ENCODE measurements at regions not wholly inside any gene's neighbourhood (a gene's known extent, or its start where the extent isn't known, plus 50 kb on each side); places are given as distances from the start of the nearest gene placed in this dataset.
"Not testable (repeated sequence)": the region's sequence is repeated elsewhere in the genome, so short reads cannot be mapped to it uniquely, and the experiment has no call there.

DNA sequence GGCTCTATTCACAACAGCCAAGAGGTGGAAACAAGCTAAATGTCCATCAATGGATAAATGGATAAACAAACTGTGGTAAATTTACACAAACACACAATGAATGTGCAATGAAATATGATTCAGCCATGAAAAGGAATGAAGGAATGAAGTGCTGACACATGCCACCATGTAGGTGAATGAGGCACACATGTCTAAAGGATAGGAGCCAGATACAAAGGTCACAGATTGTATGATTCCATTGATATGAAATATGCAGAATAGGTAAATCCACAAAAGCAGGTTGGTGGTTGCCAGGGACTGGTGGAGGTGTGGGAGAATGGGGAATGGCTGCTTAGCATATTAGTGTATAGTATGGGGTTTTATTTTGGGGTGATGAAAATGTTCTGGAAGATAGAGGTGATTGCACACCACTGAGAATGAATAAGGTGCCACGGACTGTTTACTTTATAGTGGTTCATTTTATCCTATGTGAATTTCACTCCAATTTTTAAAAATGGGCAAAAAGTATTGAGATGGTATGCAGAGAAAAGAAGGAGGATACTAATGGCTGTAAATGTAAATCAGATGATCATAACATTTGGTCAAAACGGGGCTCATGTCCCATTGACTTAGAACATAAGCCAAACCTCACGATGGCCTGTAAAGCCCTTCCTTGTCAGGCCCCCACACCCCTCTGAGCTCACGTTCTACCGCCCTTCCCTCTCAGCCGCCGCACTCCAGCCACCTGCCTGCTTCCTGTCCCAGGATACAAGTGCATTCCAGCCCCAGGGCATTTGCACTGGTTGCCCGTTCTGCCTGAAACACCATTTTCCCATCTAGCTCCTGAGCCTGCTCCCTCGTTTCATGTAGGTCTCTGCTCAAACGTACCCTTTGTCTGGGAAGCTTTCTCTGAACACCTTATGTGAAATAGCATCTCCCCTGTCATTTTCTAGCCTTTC lies 165.5 kb downstream of the DDX1 start:
- TF ChIP-seq, protein P1, sequence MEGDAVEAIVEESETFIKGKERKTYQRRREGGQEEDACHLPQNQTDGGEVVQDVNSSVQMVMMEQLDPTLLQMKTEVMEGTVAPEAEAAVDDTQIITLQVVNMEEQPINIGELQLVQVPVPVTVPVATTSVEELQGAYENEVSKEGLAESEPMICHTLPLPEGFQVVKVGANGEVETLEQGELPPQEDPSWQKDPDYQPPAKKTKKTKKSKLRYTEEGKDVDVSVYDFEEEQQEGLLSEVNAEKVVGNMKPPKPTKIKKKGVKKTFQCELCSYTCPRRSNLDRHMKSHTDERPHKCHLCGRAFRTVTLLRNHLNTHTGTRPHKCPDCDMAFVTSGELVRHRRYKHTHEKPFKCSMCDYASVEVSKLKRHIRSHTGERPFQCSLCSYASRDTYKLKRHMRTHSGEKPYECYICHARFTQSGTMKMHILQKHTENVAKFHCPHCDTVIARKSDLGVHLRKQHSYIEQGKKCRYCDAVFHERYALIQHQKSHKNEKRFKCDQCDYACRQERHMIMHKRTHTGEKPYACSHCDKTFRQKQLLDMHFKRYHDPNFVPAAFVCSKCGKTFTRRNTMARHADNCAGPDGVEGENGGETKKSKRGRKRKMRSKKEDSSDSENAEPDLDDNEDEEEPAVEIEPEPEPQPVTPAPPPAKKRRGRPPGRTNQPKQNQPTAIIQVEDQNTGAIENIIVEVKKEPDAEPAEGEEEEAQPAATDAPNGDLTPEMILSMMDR (IDR thresholded peaks at IDR 0.05; ENCODE audit: control insufficient read depth, insufficient read depth, low read depth, low read length, missing control alignments) = no peak
- no peak for DNase-seq (ENCODE audit: low read depth)
- no peak overlapping the region for H3K4me3 ChIP-seq (ENCODE audit: control insufficient read depth, low read depth, low read length)

DNA sequence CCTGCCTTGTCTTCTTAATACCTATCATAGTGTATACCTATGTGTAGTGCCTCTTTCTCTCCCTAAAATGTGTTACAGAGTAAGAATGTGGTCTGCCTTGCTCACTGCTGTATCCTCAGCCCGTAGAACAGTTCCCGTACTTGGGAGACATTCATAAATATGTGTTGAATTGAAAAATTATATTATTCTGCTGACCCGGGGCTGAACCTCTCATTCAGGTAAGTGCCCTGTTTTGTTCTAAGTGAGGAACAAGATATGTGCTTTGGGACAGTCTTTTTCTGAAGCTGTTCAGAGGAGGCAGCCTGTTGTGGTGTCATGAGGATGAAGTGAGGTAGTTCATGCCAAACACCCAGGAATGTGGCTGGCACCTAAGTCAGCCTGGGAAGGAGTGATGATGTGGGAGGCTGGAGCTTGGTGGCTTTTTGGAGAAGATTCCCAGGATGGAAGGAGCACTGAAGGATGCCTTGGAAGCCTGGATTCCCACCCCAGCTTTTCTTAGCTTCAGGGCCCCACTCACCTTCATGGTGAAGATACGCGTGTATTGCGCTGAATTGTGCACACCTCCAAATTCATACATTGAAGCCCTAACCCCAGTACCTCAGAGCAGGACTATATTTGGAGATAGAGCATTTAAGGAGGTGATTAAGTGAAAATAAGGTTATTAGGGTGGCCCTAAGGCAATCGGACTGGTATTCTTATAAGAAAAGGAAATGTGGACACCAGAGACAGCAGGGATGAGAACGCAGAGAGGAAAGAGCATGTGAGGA lies 166.3 kb downstream of the DDX1 start:
- DNase-seq (ENCODE audit: low read depth) = no peak
- TF ChIP-seq, protein P1 (IDR thresholded peaks at IDR 0.05; ENCODE audit: control insufficient read depth, insufficient read depth, low read depth, low read length, missing control alignments) = no peak
- H3K4me3 ChIP-seq (ENCODE audit: control insufficient read depth, low read depth, low read length) = no peak overlapping the region

DNA sequence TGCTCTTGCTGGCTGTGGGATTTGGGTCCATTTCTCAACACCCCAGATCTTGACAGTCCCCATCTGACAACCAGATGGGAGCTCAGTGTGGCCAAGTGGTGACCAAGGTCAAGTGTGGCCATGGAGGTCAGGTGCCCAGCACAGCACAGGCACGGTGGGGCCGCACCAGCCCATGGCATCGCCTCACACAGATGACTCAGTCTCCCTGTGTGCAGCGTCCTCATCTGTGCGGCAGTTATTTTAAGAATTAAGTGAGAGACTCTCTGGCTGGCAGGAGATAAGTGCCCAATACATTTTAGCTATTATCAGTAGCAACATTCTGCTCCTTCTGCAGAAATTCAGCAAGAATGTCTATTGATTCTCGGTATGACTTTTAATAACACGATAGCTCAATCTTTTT lies 167.2 kb downstream of the DDX1 start:
- H3K4me3 ChIP-seq (ENCODE audit: control insufficient read depth, low read depth, low read length) = no peak overlapping the region
- TF ChIP-seq, protein P1 (IDR thresholded peaks at IDR 0.05; ENCODE audit: control insufficient read depth, insufficient read depth, low read depth, low read length, missing control alignments) = no peak
- DNase-seq (ENCODE audit: low read depth) = no peak

DNA sequence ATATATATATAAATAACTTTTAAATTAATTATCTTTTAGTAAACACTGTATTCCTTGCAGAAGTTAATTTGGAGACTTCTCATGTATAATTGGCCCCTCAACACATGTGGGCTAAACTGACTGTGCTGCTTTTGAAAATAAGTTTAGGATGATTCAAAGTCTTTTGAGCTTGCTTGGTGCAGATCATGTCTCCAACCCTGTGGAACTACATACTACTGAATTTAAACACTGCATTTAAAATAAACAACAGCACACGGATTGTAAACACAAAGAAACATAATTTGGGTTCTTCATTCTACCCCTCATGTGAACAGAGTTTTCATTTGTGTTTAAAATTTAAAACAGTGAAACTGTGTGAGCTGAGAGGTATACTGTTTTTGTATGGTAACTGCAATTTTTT lies 167.7 kb downstream of the DDX1 start:
- TF ChIP-seq, protein P1 (IDR thresholded peaks at IDR 0.05; ENCODE audit: control insufficient read depth, insufficient read depth, low read depth, low read length, missing control alignments) = no peak
- no peak for DNase-seq (ENCODE audit: low read depth)
- H3K4me3 ChIP-seq (ENCODE audit: control insufficient read depth, low read depth, low read length) = no peak overlapping the region

DNA sequence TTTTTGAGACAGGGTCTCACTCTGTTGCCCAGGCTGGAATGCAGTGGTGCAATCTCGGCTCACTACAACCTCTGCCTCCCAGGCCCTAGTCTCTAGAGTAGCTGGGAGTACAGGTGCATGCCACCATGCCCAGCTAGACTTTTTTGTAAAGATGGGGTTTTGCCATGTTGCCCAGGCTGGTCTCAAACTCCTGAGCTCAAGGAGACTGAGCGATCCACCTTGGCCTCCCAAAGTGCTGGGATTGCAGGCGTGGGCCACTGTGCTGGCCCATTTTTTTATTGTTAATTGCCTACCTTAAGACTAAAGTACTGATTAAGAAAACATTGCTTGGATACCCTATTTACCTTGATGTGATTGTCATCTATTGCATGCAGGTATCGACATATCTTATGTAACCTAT lies 168.1 kb downstream of the DDX1 start:
- DNase-seq (ENCODE audit: low read depth); H3K4me3 ChIP-seq (ENCODE audit: control insufficient read depth, low read depth, low read length): not testable (repeated sequence)

DNA sequence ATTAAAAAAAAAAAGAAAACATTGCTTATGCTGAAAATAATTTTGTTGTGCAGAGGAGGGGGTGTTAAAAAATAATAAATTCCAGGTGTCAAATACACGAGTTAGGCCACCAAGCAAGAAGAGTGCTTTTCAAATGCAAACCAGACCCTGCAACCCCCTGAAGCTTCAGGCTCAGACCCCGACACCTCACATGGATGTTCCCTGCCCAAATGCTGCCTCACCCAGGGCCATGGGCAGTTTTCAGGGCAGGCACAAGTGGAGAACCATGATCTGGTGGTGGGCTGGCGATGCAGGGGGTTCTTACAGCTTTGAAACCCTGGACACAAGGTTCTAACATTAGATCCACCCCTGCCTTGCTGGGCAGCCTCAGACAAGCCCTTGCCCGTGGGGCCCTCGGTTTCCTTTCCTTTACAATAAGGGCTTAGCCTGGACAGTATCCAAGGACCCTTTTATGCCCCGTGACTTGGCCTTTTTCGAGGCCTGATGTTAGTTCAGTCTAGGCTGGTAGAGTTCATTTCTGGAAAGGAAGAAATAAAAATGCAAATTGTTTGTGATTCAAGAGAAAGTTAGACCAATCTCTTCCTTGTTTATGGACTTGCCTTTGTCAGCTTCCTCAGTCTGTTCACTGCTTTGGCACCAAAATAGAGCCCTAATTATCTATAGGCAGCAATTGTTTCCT lies 168.7 kb downstream of the DDX1 start:
- DNase-seq (ENCODE audit: low read depth) = no peak
- TF ChIP-seq, protein P1 (IDR thresholded peaks at IDR 0.05; ENCODE audit: control insufficient read depth, insufficient read depth, low read depth, low read length, missing control alignments) = no peak

More for the DNA sequence above, 168.7 kb downstream of the DDX1 start:
- H3K4me3 ChIP-seq (ENCODE audit: control insufficient read depth, low read depth, low read length) = no peak overlapping the region

Measured in AG09309 (cell line).